NCI-H524 (cell line): ENCODE measurements at regions not wholly inside any gene's neighbourhood (a gene's known extent, or its start where the extent isn't known, plus 50 kb on each side); places are given as distances from the start of the nearest gene placed in this dataset.
"Not testable (repeated sequence)": the region's sequence is repeated elsewhere in the genome, so short reads cannot be mapped to it uniquely, and the experiment has no call there.

Experiments
- DNase-seq, 2 experiments: peaks; one replicate each; lab custom pipeline; 2025; lab: John Stamatoyannopoulos, UW

- DNase-seq = not testable (repeated sequence)
Measured at GRCh38 chr1:25171013-25171412, 61.3 kb downstream of the SYF2 start.

- no peak for DNase-seq
Measured at GRCh38 chr1:25170439-25170838, 61.9 kb downstream of the SYF2 start.

DNA sequence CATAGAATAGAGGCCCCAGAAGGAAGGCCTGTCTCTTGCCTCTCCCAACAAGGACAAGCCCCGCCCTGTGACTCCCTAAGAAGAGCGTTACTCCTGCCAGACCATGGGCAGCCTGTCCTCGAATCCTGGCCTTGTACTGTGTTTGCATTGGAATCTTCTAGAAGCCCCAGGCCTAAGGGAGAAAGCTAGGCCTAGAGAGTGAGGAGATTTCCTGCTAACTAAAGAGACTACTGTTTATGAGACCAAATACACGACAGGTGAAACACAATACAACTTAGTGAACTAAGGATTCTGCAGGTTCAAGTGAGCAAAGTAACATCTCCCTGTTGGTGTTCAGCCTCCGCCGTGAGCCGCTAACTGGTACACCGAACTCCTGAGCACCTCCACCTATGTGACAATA is 62.7 kb downstream of the SYF2 start:
- DNase-seq = no peak

DNA sequence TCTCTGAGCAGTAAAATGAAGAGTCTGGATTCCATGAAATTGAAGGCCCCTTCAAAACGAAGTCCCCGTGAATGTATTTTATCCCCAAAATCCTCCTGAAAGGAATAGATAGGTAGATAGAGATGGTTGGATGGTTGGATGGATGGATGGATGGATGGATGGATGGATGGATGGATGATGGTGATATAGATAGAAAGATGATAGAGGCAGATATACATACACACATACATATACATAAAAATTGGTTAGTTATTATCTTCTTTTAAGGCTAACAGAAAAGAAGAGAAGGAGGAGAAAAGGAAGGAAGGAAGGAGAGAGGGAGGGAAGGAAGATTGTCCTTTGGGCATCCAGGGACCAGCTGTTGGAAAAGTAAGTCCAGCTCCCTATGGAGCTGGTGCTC is 63.1 kb downstream of the SYF2 start:
- no peak for DNase-seq

DNA sequence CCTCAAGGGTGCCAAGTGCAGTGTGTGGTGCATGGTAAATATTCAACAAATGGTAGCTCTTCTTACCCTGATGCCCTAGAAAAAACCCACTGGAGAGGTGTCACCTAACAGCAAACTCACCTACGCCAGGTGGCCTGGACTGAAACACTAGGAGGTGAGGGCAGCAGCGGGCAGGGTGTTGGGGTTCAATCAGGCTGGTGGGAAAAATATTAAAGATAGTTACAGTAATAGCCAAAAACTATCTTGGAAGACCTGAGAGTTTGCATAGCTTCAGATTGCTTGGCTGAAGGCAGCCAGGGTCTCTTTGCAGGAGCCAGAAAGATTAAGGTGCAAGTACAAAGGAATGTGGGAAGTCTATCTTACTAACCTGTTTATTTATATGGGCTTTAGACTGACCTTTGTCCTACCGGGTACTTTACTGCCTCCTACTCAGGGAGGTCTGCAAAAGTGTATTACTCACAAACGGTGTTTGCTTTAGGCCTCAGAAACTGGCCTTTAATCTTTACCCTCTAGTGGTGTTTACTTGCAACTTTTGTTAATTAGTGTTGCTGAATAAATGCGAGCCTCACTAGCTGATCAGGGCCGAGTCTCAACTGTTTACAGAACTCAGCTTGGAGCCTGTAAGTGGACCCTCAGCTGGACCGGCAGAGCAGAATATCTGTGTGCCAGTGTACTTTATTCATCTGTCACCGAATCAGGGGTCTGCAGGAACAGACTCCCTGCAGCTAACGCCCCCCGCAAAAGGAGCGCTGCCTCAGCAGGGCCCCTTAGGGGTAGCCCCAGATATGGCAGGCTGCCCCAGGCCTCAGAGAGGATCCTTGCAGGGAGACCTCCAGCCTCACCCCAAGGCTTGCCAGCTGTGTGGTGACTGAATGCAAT is 63.9 kb downstream of the SYF2 start:
- DNase-seq = no peak

- DNase-seq = no peak
Measured at GRCh38 chr1:25167269-25168192, 64.8 kb downstream of the SYF2 start.

GRCh38 chr1:25166847-25167246 is 65.5 kb downstream of the SYF2 start:
- DNase-seq = no peak

- no peak for DNase-seq
Measured at GRCh38 chr1:25163986-25164385, 68.3 kb downstream of the SYF2 start.

DNA sequence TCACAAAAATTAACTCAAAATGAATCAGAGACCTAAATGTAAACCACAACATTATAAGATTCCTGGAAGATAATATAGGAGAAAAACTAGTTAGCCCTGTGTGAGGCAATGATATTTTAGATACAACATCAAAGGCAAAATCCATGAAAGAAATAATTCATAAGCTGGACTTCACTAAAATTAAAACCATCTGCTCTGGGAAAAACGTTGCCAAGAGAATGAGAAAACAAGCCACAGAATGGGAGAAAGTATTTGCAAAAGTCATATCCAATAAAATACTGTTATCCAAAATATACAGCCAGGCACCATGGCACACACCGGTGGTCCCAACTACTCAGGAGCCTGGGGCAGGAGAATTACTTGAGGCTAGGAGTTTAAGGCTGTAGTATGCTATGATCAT is 70.3 kb downstream of the SYF2 start:
- DNase-seq = no peak

DNA sequence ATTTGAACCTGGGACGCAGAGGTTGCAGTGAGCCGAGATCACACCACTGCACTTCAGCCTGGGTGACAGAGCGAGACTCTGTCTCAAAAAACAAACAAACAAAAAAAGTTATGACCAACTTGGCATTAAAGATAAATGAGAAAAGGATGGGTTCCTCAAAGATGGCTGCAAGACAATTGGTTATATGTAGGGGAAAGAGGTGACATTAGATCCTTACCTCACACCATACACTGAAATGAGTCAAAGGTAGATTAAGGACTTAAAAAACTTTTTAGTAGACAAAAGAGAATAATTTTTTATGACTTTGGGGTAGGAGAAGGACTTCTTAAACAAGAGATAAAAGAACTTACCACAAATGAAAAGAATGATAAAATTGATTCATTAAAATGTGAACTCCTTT is 74.5 kb downstream of the SYF2 start:
- DNase-seq = no peak

DNA sequence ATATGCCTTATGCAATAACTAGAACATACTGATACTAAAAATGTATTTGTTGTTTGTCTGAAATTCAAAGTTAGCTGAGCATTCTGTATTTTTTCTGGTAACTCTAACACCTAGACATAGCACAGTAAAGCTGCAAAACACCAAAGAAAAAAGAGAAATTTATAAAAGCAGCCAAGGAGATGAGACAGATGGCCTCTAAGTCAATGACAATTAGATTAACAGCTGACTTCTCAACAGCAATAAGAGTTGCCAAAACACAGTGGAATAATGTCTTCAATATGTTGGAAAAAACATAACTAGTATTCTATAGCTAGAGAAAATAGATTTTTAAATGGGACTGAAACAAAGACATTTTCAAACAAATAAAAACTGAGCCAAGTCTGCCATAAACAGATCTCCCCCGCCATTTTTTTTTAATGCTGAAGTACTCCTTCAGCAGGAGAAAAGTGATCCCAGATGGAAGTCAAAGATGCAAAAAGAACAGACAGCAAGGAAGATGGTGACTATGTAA is 81.3 kb downstream of the SYF2 start:
- DNase-seq = no peak

DNA sequence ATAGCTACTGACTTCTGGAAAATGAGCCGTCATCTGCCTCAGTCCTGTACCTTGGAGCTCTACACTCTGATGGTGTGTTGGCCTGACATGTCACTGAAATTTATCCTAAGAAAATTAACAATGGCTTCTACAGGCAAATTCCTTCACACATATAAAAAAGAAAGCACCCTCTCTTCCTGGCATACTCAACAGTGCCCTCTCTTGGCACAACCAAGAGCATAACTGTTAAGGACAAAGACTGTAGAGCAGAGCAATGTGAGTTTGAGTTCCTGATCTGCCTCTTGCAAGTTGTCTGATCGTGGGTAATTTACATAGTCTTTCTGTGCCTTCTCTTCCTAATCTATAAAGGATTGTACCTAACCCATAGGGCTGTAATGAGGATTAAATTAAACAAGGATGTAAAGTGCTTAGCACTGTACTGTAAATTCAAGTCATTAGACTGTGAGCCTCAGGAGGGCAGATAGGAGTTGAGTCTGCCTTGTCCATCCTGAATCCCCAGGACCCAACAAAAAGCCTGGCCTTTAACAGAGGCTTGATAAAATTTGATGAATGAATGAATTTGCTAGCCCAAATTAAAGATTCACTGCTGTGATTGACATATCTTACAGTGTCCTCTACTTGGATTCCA is 83.5 kb downstream of the SYF2 start:
- no peak for DNase-seq

GRCh38 chr1:25146451-25146855 is 85.8 kb downstream of the SYF2 start:
- no peak for DNase-seq

DNA sequence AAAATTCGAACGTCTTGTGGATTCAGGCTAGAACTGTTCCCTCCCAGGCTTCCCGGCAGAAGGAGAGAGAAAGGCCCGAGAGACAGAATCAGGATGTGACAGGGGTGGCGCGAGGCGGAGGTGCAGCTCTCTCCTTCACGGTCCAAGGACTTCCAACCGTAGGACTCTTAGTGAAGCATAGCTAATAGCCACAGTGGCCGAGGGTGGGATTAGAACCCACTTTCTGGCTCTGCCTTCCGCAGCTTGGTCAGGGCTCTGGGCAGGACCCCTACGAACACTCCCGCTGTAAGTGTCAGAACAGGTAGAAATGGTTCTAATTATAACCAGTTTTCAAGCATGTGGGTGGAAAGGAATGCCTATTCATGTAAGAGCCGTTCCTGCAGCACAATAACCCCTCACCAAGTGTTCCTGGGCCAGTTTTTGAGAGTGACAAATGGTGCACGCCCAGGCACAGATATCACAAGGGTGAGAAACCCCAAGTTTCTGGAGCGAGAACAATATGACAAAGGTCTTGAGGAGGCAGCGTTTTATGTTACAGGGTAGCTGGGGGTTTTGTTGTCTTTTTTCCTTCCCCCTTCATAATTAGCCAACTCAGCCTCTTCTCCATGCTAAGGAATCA is 86.4 kb downstream of the SYF2 start:
- no peak for DNase-seq

GRCh38 chr1:25140073-25140797 is 92.1 kb downstream of the SYF2 start:
- peak in 1 of 2 experiments; percentile 20 for DNase-seq

- no peak for DNase-seq
Measured at GRCh38 chr1:25137521-25138395, 94.5 kb downstream of the SYF2 start.

- no peak for DNase-seq
Measured at GRCh38 chr1:25137106-25137505, 95.2 kb downstream of the SYF2 start.

- no peak for DNase-seq
Measured at GRCh38 chr1:25135909-25136308, 96.4 kb downstream of the SYF2 start.

GRCh38 chr1:25134801-25135461 is 97.4 kb downstream of the SYF2 start:
- no peak for DNase-seq

DNA sequence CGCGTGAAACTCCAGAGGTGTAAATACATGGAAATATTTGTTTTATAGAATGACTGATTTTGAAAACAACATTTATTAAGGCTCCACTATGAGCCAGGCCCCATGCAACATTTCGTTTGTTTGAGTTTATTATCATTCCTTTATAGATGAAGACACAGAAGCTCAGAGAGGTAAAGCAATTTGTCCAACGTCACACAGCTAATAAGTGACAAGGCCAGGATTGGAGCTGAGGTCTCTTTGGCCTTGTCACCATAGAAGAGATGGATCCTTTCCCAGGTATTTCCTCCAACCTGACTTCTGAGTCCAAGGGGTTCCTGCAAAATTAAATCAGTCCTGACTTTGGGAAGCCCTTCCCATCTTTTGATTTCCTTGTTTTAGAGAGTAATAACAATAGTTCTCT is 98.0 kb downstream of the SYF2 start:
- no peak for DNase-seq
